ENCODE measurements at regions not wholly inside any gene's neighbourhood (a gene's known extent, or its start where the extent isn't known, plus 50 kb on each side); places are given as distances from the start of the nearest gene placed in this dataset.

DNA sequence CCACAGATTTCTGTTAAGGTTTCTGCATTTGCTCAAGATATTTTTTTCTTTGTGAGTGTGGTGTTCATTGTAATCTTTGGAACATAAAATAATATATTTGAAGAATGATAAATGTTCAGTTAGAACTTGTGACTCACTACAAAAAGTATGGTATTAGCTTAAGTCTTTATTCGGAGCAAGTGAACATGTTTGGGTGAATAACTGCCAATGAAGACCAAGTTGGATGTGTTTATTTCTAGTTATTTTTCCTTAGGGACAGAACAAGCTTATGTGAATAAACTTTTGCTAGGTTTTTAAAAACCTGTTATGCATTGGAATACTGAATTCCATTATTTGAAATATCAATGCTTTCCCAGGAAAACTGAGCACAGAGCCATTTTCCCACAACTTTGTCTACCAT, 418.6 kb downstream of the SLCO4C1 start:
- no peak for DNase-seq (ENCODE audit: low read depth in 1 of 2, low spot score in 1 of 2)
- H3K27me3 ChIP-seq (ENCODE audit: insufficient read depth, poor library complexity, severe bottlenecking) = no peaks in the 10 kb centered on the region
- H3K27ac ChIP-seq (replicated peaks) = no peak overlapping the region
- H3K4me3 ChIP-seq (replicated peaks; ENCODE audit: insufficient read depth, low read length) = no peak overlapping the region
- TF ChIP-seq REST (IDR thresholded peaks at IDR 0.05; ENCODE audit: insufficient replicate concordance, low read depth) = no peak
- no peak for TF ChIP-seq POLR2AphosphoS5 (IDR thresholded peaks at IDR 0.05; ENCODE audit: low read depth)
- TF ChIP-seq SPI1 (IDR thresholded peaks at IDR 0.05; ENCODE audit: borderline replicate concordance, low read depth) = no peak
- no peak for TF ChIP-seq GABPA (IDR thresholded peaks at IDR 0.05; ENCODE audit: low read depth)
- no peak for TF ChIP-seq CTCF (IDR thresholded peaks at IDR 0.05; ENCODE audit: insufficient read depth, low read length)

- no peak overlapping the region for H3K27ac ChIP-seq (replicated peaks)
- no peak overlapping the region for H3K4me3 ChIP-seq (replicated peaks; ENCODE audit: insufficient read depth, low read length)
- no peaks in the 10 kb centered on the region for H3K27me3 ChIP-seq (ENCODE audit: insufficient read depth, poor library complexity, severe bottlenecking)
- DNase-seq (ENCODE audit: low read depth in 1 of 2, low spot score in 1 of 2) = no peak
- no peak for TF ChIP-seq GABPA (IDR thresholded peaks at IDR 0.05; ENCODE audit: low read depth)
- no peak for TF ChIP-seq POLR2AphosphoS5 (IDR thresholded peaks at IDR 0.05; ENCODE audit: low read depth)
- TF ChIP-seq CTCF (IDR thresholded peaks at IDR 0.05; ENCODE audit: insufficient read depth, low read length) = no peak
- no peak for TF ChIP-seq REST (IDR thresholded peaks at IDR 0.05; ENCODE audit: insufficient replicate concordance, low read depth)
- no peak for TF ChIP-seq SPI1 (IDR thresholded peaks at IDR 0.05; ENCODE audit: borderline replicate concordance, low read depth)
These were observed 429.6 kb downstream of the SLCO4C1 start for GRCh38 chr5:101866473-101866872.

- Histone ChIP-seq H3K27me3 (ENCODE audit: insufficient read depth, poor library complexity, severe bottlenecking) (no peaks in the 10 kb centered on the region), H3K27ac (replicated peaks) (no peak overlapping the region), H3K4me3 (replicated peaks; ENCODE audit: insufficient read depth, low read length) (no peak overlapping the region)
- DNase-seq (ENCODE audit: low read depth in 1 of 2, low spot score in 1 of 2) = no peak
- TF ChIP-seq CTCF (IDR thresholded peaks at IDR 0.05; ENCODE audit: insufficient read depth, low read length) (no peak), SPI1 (IDR thresholded peaks at IDR 0.05; ENCODE audit: borderline replicate concordance, low read depth) (no peak), GABPA (IDR thresholded peaks at IDR 0.05; ENCODE audit: low read depth) (no peak), REST (IDR thresholded peaks at IDR 0.05; ENCODE audit: insufficient replicate concordance, low read depth) (no peak), POLR2AphosphoS5 (IDR thresholded peaks at IDR 0.05; ENCODE audit: low read depth) (no peak)
These were observed 435.5 kb downstream of the SLCO4C1 start for GRCh38 chr5:101860563-101860962.
